Suprapubic skin (tissue), 4 donors: ENCODE measurements at regions not wholly inside any gene's neighbourhood (a gene's known extent, or its start where the extent isn't known, plus 50 kb on each side); places are given as distances from the start of the nearest gene placed in this dataset.

Experiments
- DNase-seq, 2 donors: peaks; one replicate each; pipeline ENCODE4 v3.0.0-alpha.2; 2019; ENCODE audit warnings: low spot score in 2 of 2
- H3K27ac ChIP-seq: fragments of 200-600 bp; sonication (generic); one replicate; pipeline ENCODE4 v1.5.1; 2019
- H3K27me3 ChIP-seq: fragments of 200-600 bp; sonication (generic); one replicate; pipeline ENCODE4 v1.5.1; 2019
- H3K36me3 ChIP-seq: fragments of 200-600 bp; sonication (generic); one replicate; pipeline ENCODE4 v1.5.1; 2019
- H3K4me1 ChIP-seq: fragments of 200-600 bp; sonication (generic); one replicate; pipeline ENCODE4 v1.5.1; 2019
- H3K4me3 ChIP-seq: fragments of 200-600 bp; sonication (generic); one replicate; pipeline ENCODE4 v1.5.1; 2019; ENCODE audit warnings: mild to moderate bottlenecking
- H3K9me3 ChIP-seq: fragments of 200-600 bp; sonication (generic); one replicate; pipeline ENCODE4 v1.5.1; 2019
- EP300 ChIP-seq: sonication (generic); formaldehyde crosslinking; IDR thresholded peaks from one replicate; pipeline ENCODE4 v1.6.1; 2017; ENCODE audit warnings: antibody characterized with exemption
- POLR2A ChIP-seq, 2 donors: fragments of 450-650 bp; IDR thresholded peaks; one replicate each; pipeline ENCODE4 v1.6.1; 2017; ENCODE audit warnings: antibody characterized with exemption in 2 of 2, mild to moderate bottlenecking in 2 of 2, moderate library complexity in 2 of 2
- POLR2AphosphoS5 ChIP-seq, 3 donors: sonication (generic); formaldehyde crosslinking; IDR thresholded peaks; one replicate each; pipeline ENCODE4 v1.6.1; 2017; ENCODE audit warnings: antibody characterized with exemption in 3 of 3
- WGBS: methylation state at CpG from one replicate; pipeline ENCODE4 v1.1.5; 2018; 5-methylcytosine and 5-hydroxymethylcytosine counted together
- TF ChIP-seq, protein P1 (sequence below), 2 donors: fragments of 200-600 bp in 1 of 2; fragments of 450-650 bp in 1 of 2; sonication (generic) in 1 of 2; IDR thresholded peaks; one replicate each; pipeline ENCODE4 v1.5.1; 2016 to 2019; ENCODE audit warnings: antibody characterized with exemption in 2 of 2, mild to moderate bottlenecking in 1 of 2, moderate library complexity in 1 of 2

DNA sequence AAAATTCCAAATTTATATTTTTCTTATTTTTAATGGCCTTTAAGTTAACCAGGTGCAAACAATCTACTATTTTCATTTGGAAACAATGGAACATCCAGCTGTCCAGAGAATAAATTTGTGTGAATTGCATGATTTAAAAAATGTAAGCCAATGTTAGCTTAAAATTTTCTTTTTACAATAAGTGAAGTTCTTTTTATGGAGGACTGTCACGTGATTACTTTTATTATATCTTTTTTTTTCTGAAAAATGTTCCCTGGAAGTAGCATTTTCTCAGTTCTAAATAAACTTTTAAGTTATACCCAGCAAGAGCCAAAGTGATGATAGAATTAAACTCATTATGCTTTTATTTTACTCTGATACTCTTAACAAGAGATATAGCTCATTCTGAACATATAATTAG is 267.7 kb upstream of the SLC35B3 start:
- no peak for DNase-seq
- TF ChIP-seq POLR2AphosphoS5 (IDR thresholded peaks at IDR 0.05) = no peak
- WGBS = 74% methylated on average over 1 of the region's 1 CpG
- Histone ChIP-seq H3K27me3 (no peaks in the 10 kb centered on the region), H3K27ac (no peak overlapping the region), H3K4me1 (peaks cover 5% of the 10 kb centered on the region), H3K9me3 (no peaks in the 10 kb centered on the region), H3K36me3 (no peaks in the 10 kb centered on the region), H3K4me3 (no peak overlapping the region)

DNA sequence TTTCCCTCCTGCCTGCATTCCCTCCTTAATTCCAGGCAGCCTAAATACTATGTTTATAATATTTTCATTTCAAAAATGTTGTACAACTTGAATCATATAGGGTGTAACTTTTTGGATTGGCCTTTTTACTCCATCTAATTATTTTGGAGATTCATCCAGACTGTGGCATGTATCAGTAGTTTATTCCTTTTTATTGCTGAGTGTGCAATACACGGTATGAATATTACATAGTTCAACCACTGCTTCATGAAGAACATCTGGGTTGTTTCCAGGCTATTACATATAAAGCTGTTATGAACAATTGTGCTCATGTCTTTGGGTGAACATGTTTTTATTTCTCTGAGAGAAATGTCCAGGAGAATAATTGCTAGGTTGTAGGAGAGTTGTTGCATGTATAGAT is 253.5 kb upstream of the SLC35B3 start:
- Histone ChIP-seq H3K27ac (no peak overlapping the region), H3K9me3 (peaks cover 6% of the 10 kb centered on the region), H3K4me3 (no peak overlapping the region), H3K36me3 (no peaks in the 10 kb centered on the region), H3K27me3 (no peaks in the 10 kb centered on the region), H3K4me1 (no peaks in the 10 kb centered on the region)
- TF ChIP-seq EP300 = no peak
- TF ChIP-seq, protein P1, sequence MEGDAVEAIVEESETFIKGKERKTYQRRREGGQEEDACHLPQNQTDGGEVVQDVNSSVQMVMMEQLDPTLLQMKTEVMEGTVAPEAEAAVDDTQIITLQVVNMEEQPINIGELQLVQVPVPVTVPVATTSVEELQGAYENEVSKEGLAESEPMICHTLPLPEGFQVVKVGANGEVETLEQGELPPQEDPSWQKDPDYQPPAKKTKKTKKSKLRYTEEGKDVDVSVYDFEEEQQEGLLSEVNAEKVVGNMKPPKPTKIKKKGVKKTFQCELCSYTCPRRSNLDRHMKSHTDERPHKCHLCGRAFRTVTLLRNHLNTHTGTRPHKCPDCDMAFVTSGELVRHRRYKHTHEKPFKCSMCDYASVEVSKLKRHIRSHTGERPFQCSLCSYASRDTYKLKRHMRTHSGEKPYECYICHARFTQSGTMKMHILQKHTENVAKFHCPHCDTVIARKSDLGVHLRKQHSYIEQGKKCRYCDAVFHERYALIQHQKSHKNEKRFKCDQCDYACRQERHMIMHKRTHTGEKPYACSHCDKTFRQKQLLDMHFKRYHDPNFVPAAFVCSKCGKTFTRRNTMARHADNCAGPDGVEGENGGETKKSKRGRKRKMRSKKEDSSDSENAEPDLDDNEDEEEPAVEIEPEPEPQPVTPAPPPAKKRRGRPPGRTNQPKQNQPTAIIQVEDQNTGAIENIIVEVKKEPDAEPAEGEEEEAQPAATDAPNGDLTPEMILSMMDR (IDR thresholded peaks at IDR 0.05) = no peak
- no peak for TF ChIP-seq POLR2A (IDR thresholded peaks at IDR 0.05)
- no peak for TF ChIP-seq POLR2AphosphoS5 (IDR thresholded peaks at IDR 0.05)
- WGBS = 25% methylated on average over 1 of the region's 1 CpG
- DNase-seq = no peak

DNA sequence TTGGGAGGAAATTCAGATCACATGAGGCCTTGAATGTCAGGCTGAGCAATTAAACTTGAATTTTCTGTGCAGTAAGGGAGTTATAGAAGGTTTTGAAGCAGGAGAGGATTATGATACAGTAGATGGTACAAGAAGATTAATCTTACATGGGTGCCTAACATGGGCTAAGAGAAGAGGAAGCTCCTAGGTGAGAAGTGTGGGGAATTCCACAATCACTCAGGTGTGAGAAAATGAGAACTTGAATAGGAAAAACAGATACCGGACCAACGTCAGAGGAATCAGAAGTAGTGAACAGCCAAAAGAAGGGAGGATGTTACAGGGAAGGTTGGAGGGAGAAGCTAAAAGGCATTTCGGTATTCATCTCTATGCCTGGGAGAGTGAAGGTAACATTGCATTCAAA is 250.7 kb upstream of the SLC35B3 start:
- Histone ChIP-seq H3K27ac (no peak overlapping the region), H3K4me3 (no peak overlapping the region), H3K36me3 (no peaks in the 10 kb centered on the region), H3K27me3 (no peaks in the 10 kb centered on the region), H3K9me3 (no peaks in the 10 kb centered on the region), H3K4me1 (no peaks in the 10 kb centered on the region)
- TF ChIP-seq EP300 = no peak
- no peak for TF ChIP-seq POLR2AphosphoS5 (IDR thresholded peaks at IDR 0.05)
- no peak for TF ChIP-seq POLR2A (IDR thresholded peaks at IDR 0.05)
- TF ChIP-seq, protein P1 (IDR thresholded peaks at IDR 0.05) = no peak
- no peak for DNase-seq
- WGBS = 92% methylated on average over 3 of the region's 3 CpGs

DNA sequence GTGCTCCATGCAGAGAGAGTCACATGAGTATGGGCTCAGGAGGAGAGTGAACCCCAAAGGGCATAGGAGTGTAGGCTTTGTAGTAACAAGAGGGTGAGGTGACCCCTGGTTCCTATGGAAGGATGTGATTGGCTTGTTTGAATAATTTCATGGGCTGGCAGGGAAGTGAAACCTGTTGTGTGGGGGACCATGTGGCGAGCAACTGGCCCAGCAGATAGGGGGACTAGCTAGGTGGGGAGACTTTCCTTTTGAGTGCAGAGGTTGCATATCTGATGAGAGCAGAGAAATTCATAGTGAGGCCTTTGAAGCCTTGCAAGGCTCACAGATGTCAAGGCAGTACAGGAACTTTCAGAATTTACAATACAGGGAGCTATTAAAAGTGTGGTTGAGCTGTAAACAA is 247.9 kb upstream of the SLC35B3 start:
- no peak for DNase-seq
- Histone ChIP-seq H3K27ac (no peak overlapping the region), H3K36me3 (no peaks in the 10 kb centered on the region), H3K4me1 (no peaks in the 10 kb centered on the region), H3K4me3 (no peak overlapping the region), H3K27me3 (no peaks in the 10 kb centered on the region), H3K9me3 (no peaks in the 10 kb centered on the region)
- TF ChIP-seq EP300 (no peak), POLR2AphosphoS5 (IDR thresholded peaks at IDR 0.05) (no peak), POLR2A (IDR thresholded peaks at IDR 0.05) (no peak)
- TF ChIP-seq, protein P1 (IDR thresholded peaks at IDR 0.05) = no peak
- WGBS = 79% methylated on average over 1 of the region's 1 CpG

DNA sequence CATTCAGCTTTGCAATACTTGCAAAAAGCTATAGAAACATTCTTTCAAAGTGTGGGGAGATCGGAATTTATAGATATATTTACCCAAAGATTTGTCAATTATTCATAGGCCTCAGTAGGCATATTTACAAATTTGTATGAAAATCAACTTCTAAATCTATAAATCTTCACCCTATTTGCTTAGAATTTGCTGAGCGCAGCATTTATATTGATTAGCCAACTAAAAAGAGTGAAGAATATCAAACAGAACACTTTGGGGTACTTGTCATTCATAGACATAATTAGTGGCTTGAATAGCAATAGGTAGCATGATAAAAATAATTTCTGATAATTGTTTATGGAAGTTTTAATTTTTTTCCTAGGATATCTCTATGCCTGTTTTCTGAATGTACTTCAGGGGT is 244.5 kb upstream of the SLC35B3 start:
- no peak for TF ChIP-seq POLR2A (IDR thresholded peaks at IDR 0.05)
- TF ChIP-seq, protein P1 (IDR thresholded peaks at IDR 0.05) = no peak
- no peak for TF ChIP-seq POLR2AphosphoS5 (IDR thresholded peaks at IDR 0.05)
- TF ChIP-seq EP300 = no peak
- Histone ChIP-seq H3K27ac (no peak overlapping the region), H3K27me3 (no peaks in the 10 kb centered on the region), H3K4me1 (no peaks in the 10 kb centered on the region), H3K36me3 (no peaks in the 10 kb centered on the region), H3K4me3 (no peak overlapping the region), H3K9me3 (no peaks in the 10 kb centered on the region)
- 93% methylated on average over 2 of the region's 2 CpGs for WGBS
- DNase-seq = no peak

DNA sequence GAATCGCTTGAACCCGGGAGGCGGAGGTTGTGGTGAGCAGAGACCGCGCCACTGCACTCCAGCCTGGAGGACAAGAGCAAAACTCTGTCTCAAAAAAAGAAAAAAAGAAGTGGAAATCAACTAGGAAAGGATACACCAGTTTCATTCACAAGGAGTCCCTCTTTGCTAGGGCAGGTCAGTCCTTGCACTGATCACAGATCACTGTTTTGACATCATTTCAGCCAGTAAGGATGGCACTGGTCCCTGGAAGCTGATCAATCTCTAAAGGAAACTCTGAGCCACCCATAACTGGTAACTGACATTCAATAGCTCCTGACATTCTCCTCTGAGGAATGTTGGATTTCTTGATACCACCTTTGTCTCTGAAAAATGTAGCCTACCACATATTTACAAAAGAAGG is 243.1 kb upstream of the SLC35B3 start:
- Histone ChIP-seq H3K4me1 (no peaks in the 10 kb centered on the region), H3K36me3 (no peaks in the 10 kb centered on the region), H3K27ac (no peak overlapping the region), H3K4me3 (no peak overlapping the region), H3K9me3 (no peaks in the 10 kb centered on the region), H3K27me3 (no peaks in the 10 kb centered on the region)
- no peak for TF ChIP-seq POLR2AphosphoS5 (IDR thresholded peaks at IDR 0.05)
- no peak for TF ChIP-seq POLR2A (IDR thresholded peaks at IDR 0.05)
- TF ChIP-seq, protein P1 (IDR thresholded peaks at IDR 0.05) = no peak
- TF ChIP-seq EP300 = no peak
- WGBS = 97% methylated on average over 5 of the region's 5 CpGs
- no peak for DNase-seq
